H1 (cell line): ENCODE measurements at regions not wholly inside any gene's neighbourhood (a gene's known extent, or its start where the extent isn't known, plus 50 kb on each side); places are given as distances from the start of the nearest gene placed in this dataset.

Experiments
- ASH2L ChIP-seq: fragments of 200-600, 300-600 bp; sonication (generic); IDR thresholded peaks from one replicate; pipeline ENCODE4 v1.7.1; 2017; ENCODE audit warnings: low read length
- CBX8 ChIP-seq: fragments of 300-800, 300-1000 bp; sonication (generic); IDR thresholded peaks from 2 replicates; pipeline ENCODE4 v1.7.1; 2016; ENCODE audit warnings: low read depth, low read length, borderline replicate concordance
- CHD1 ChIP-seq: IDR thresholded peaks from 2 replicates; pipeline ENCODE4 v1.6.1; 2012; ENCODE audit warnings: low read depth, low read length, improper control_type of control experiment
- KDM1A ChIP-seq: fragments of 200-600, 300-600 bp; sonication (generic); IDR thresholded peaks from 2 replicates; pipeline ENCODE4 v1.7.1; 2016; ENCODE audit warnings: mild to moderate bottlenecking, low read length, borderline replicate concordance
- NANOG ChIP-seq: IDR thresholded peaks from 2 replicates; pipeline ENCODE4 v1.6.1; 2011; ENCODE audit warnings: low read length, low read depth, mild to moderate bottlenecking, inconsistent platforms; ENCODE audit not compliant: insufficient read depth, poor library complexity, severe bottlenecking
- RBBP5 ChIP-seq: IDR thresholded peaks from 2 replicates; pipeline ENCODE4 v1.7.1; 2012; ENCODE audit warnings: low read depth, mild to moderate bottlenecking, inconsistent platforms, low read length, moderate library complexity, borderline replicate concordance
- SP4 ChIP-seq: IDR thresholded peaks from 2 replicates; pipeline ENCODE4 v1.6.1; 2012; ENCODE audit warnings: low read length, inconsistent platforms
- ZNF274 ChIP-seq: IDR thresholded peaks from 2 replicates; pipeline ENCODE4 v1.7.0; 2012; ENCODE audit warnings: low read length, borderline replicate concordance; ENCODE audit errors: extremely low read depth
- TF ChIP-seq, protein P1 (sequence below): fragments of 300-600 bp; sonication (generic); IDR thresholded peaks from 2 replicates; pipeline ENCODE4 v1.7.1; 2012; ENCODE audit warnings: low read length, moderate library complexity, mild to moderate bottlenecking, inconsistent platforms; ENCODE audit not compliant: insufficient replicate concordance
- TF ChIP-seq, protein P2 (sequence below): IDR thresholded peaks from 2 replicates; pipeline ENCODE4 v1.6.1; 2012; ENCODE audit warnings: low read length, inconsistent platforms

DNA sequence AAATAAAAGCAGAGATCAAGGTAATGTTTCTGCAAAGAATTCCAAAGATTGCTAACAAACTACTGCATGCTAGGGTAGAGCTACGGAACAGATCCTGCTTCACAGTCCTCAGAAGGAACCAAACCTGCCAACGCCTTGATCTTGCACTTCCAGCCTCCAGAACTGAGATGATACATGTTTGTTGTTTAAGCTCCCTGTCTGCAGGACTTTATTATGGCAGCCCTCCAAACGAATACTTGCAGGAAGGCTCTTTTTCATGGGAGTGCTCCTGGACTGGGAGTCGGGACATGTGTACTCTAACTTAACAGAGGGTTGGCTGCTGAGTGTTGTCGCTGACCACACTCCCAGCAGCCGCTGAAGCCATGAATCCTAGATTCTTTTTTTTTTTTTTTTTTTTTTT, 808.8 kb upstream of the EEF2KMT start (continued):
- TF ChIP-seq, protein P1, sequence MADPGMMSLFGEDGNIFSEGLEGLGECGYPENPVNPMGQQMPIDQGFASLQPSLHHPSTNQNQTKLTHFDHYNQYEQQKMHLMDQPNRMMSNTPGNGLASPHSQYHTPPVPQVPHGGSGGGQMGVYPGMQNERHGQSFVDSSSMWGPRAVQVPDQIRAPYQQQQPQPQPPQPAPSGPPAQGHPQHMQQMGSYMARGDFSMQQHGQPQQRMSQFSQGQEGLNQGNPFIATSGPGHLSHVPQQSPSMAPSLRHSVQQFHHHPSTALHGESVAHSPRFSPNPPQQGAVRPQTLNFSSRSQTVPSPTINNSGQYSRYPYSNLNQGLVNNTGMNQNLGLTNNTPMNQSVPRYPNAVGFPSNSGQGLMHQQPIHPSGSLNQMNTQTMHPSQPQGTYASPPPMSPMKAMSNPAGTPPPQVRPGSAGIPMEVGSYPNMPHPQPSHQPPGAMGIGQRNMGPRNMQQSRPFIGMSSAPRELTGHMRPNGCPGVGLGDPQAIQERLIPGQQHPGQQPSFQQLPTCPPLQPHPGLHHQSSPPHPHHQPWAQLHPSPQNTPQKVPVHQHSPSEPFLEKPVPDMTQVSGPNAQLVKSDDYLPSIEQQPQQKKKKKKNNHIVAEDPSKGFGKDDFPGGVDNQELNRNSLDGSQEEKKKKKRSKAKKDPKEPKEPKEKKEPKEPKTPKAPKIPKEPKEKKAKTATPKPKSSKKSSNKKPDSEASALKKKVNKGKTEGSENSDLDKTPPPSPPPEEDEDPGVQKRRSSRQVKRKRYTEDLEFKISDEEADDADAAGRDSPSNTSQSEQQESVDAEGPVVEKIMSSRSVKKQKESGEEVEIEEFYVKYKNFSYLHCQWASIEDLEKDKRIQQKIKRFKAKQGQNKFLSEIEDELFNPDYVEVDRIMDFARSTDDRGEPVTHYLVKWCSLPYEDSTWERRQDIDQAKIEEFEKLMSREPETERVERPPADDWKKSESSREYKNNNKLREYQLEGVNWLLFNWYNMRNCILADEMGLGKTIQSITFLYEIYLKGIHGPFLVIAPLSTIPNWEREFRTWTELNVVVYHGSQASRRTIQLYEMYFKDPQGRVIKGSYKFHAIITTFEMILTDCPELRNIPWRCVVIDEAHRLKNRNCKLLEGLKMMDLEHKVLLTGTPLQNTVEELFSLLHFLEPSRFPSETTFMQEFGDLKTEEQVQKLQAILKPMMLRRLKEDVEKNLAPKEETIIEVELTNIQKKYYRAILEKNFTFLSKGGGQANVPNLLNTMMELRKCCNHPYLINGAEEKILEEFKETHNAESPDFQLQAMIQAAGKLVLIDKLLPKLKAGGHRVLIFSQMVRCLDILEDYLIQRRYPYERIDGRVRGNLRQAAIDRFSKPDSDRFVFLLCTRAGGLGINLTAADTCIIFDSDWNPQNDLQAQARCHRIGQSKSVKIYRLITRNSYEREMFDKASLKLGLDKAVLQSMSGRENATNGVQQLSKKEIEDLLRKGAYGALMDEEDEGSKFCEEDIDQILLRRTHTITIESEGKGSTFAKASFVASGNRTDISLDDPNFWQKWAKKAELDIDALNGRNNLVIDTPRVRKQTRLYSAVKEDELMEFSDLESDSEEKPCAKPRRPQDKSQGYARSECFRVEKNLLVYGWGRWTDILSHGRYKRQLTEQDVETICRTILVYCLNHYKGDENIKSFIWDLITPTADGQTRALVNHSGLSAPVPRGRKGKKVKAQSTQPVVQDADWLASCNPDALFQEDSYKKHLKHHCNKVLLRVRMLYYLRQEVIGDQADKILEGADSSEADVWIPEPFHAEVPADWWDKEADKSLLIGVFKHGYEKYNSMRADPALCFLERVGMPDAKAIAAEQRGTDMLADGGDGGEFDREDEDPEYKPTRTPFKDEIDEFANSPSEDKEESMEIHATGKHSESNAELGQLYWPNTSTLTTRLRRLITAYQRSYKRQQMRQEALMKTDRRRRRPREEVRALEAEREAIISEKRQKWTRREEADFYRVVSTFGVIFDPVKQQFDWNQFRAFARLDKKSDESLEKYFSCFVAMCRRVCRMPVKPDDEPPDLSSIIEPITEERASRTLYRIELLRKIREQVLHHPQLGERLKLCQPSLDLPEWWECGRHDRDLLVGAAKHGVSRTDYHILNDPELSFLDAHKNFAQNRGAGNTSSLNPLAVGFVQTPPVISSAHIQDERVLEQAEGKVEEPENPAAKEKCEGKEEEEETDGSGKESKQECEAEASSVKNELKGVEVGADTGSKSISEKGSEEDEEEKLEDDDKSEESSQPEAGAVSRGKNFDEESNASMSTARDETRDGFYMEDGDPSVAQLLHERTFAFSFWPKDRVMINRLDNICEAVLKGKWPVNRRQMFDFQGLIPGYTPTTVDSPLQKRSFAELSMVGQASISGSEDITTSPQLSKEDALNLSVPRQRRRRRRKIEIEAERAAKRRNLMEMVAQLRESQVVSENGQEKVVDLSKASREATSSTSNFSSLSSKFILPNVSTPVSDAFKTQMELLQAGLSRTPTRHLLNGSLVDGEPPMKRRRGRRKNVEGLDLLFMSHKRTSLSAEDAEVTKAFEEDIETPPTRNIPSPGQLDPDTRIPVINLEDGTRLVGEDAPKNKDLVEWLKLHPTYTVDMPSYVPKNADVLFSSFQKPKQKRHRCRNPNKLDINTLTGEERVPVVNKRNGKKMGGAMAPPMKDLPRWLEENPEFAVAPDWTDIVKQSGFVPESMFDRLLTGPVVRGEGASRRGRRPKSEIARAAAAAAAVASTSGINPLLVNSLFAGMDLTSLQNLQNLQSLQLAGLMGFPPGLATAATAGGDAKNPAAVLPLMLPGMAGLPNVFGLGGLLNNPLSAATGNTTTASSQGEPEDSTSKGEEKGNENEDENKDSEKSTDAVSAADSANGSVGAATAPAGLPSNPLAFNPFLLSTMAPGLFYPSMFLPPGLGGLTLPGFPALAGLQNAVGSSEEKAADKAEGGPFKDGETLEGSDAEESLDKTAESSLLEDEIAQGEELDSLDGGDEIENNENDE, result no peak
- TF ChIP-seq CHD1 (no peak), NANOG (no peak), KDM1A (no peak), CBX8 (no peak), ZNF274 (no peak), SP4 (no peak), ASH2L (no peak), RBBP5 (no peak)
- TF ChIP-seq, protein P2, sequence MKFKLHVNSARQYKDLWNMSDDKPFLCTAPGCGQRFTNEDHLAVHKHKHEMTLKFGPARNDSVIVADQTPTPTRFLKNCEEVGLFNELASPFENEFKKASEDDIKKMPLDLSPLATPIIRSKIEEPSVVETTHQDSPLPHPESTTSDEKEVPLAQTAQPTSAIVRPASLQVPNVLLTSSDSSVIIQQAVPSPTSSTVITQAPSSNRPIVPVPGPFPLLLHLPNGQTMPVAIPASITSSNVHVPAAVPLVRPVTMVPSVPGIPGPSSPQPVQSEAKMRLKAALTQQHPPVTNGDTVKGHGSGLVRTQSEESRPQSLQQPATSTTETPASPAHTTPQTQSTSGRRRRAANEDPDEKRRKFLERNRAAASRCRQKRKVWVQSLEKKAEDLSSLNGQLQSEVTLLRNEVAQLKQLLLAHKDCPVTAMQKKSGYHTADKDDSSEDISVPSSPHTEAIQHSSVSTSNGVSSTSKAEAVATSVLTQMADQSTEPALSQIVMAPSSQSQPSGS, result no peak
